Keratinocyte (primary cell): ENCODE measurements at regions not wholly inside any gene's neighbourhood (a gene's known extent, or its start where the extent isn't known, plus 50 kb on each side); places are given as distances from the start of the nearest gene placed in this dataset.

Experiments
- DNase-seq: peaks from one replicate; pipeline ENCODE4 v3.0.0-alpha.2; 2011; ENCODE audit warnings: low read depth, missing footprints, low spot score
- FAIRE-seq: peaks from 2 replicates; lab custom pipeline; 2011; peaks lifted over from hg19 to GRCh38; lab: Jason Lieb, UNC
- H2AFZ ChIP-seq: 2 replicates; pipeline ENCODE4 v1.6.0; 2012; ENCODE audit warnings: low read length, control low read depth, inconsistent platforms; ENCODE audit not compliant: control insufficient read depth
- H3K27ac ChIP-seq: 2 replicates; pipeline ENCODE4 v1.5.1; 2011; ENCODE audit warnings: low read length; ENCODE audit not compliant: control insufficient read depth, insufficient read depth
- H3K27me3 ChIP-seq: 3 replicates; pipeline ENCODE4 v1.6.0; 2011; ENCODE audit warnings: low read length; ENCODE audit not compliant: control insufficient read depth, insufficient read depth; ENCODE audit errors: extremely low read depth
- H3K36me3 ChIP-seq, 2 experiments: 2 replicates in 1 of 2; 3 replicates in 1 of 2; pipeline ENCODE4 v1.5.1; 2011; ENCODE audit warnings: low read length in 2 of 2, mild to moderate bottlenecking in 1 of 2; ENCODE audit not compliant: control insufficient read depth in 2 of 2, insufficient read depth in 2 of 2; ENCODE audit errors: extremely low read depth in 1 of 2
- H3K4me1 ChIP-seq: 3 replicates; pipeline ENCODE4 v1.5.1; 2011; ENCODE audit warnings: low read length; ENCODE audit not compliant: control insufficient read depth, insufficient read depth; ENCODE audit errors: extremely low read depth
- H3K4me2 ChIP-seq: 3 replicates; pipeline ENCODE4 v1.6.0; 2011; ENCODE audit warnings: low read depth, low read length; ENCODE audit not compliant: control insufficient read depth, insufficient read depth; ENCODE audit errors: extremely low read depth
- H3K4me3 ChIP-seq, 3 experiments: fragments of 200-600 bp in 1 of 3; sonication (generic) in 1 of 3; 2 replicates in 2 of 3; 3 replicates in 1 of 3; pipeline ENCODE4 v1.5.1; 2011 to 2016; ENCODE audit warnings: low read length in 3 of 3, mild to moderate bottlenecking in 3 of 3, control low read depth in 2 of 3, inconsistent platforms in 1 of 3, low read depth in 1 of 3, mixed read lengths in 1 of 3, mixed run types in 1 of 3, moderate library complexity in 1 of 3; ENCODE audit not compliant: control insufficient read depth in 2 of 3, insufficient read depth in 2 of 3; ENCODE audit errors: extremely low read depth in 1 of 3
- H3K79me2 ChIP-seq: 2 replicates; pipeline ENCODE4 v1.6.0; 2012; ENCODE audit warnings: low read length; ENCODE audit not compliant: control insufficient read depth, insufficient read depth
- H3K9ac ChIP-seq: 3 replicates; pipeline ENCODE4 v1.6.0; 2011; ENCODE audit warnings: low read length; ENCODE audit not compliant: control insufficient read depth, insufficient read depth; ENCODE audit errors: extremely low read depth
- H3K9me1 ChIP-seq: 3 replicates; pipeline ENCODE4 v1.6.0; 2011; ENCODE audit warnings: low read length; ENCODE audit not compliant: control insufficient read depth, insufficient read depth; ENCODE audit errors: extremely low read depth
- H3K9me3 ChIP-seq: 2 replicates; pipeline ENCODE4 v1.5.1; 2012; ENCODE audit warnings: low read depth, low read length; ENCODE audit not compliant: control insufficient read depth
- H4K20me1 ChIP-seq: 3 replicates; pipeline ENCODE4 v1.6.0; 2011; ENCODE audit warnings: low read length; ENCODE audit not compliant: control insufficient read depth, insufficient read depth; ENCODE audit errors: extremely low read depth
- CTCF ChIP-seq, 3 experiments: IDR thresholded peaks in 1 of 3; conservative IDR thresholded peaks in 1 of 3; optimal IDR thresholded peaks in 1 of 3; 2 replicates in 2 of 3; 3 replicates in 1 of 3; pipeline versions ENCODE3 to v1.5.1; 2011; ENCODE audit warnings: low read length in 3 of 3, mild to moderate bottlenecking in 3 of 3, moderate library complexity in 2 of 3, control low read depth in 1 of 3, inconsistent platforms in 1 of 3; ENCODE audit not compliant: insufficient read depth in 2 of 3; ENCODE audit errors: extremely low read depth in 1 of 3
- EZH2 ChIP-seq: IDR thresholded peaks from one replicate; pipeline ENCODE4 v1.6.1; 2012; ENCODE audit warnings: inconsistent platforms, mild to moderate bottlenecking, low read length, moderate library complexity
- dilution Hi-C: fragments of 300-500 bp; cut with MboI; formaldehyde crosslinking; loops from one replicate; pipeline ENCODE4 v1.7.0; 2020; ENCODE audit warnings: low sequenced_read_pairs; ENCODE audit not compliant: extremely low pct_ligation_motif_present

DNA sequence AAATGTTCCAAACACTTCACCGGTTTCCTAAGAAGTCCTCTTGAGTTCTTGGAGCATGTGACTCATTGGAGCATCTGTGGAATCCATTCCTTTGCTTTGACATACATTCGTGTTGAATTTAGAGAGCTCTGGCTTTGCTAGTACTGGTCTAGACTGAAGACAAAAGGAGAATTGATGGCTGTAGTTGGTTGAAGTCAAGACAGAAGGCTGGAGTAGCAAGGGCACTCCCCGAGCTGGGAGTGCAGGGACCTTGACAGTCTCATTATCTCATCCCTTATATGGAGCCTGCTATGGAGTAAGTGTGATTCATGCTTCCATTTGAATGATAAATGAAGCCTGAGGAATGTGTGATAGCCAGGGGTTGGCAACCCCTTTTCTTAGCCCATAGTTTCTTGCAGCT lies 1249.1 kb downstream of the TYW1 start:
- H2AFZ ChIP-seq, result no peak overlapping the region
- H3K27ac ChIP-seq, result peak overlapping the region; percentile 87
- no peaks in the 10 kb centered on the region for H3K36me3 ChIP-seq
- H3K4me2 ChIP-seq, result peak overlapping the region; percentile 50
- dilution Hi-C loops, result no loop called here
- no peak overlapping the region for H3K4me3 ChIP-seq
- H3K9me1 ChIP-seq, result no peaks in the 10 kb centered on the region
- peak; percentile 57 for DNase-seq
- no peaks in the 10 kb centered on the region for H3K79me2 ChIP-seq
- TF ChIP-seq EZH2 (no peak), CTCF (optimal IDR thresholded peaks at IDR 0.05 in 1 of 3, IDR thresholded peaks at IDR 0.05 in 1 of 3, conservative IDR thresholded peaks at IDR 0.05 in 1 of 3; ENCODE audit: extremely low read depth in 1 of 3, insufficient read depth in 2 of 3, low read length in 3 of 3) (no peak)
- peak overlapping the region; percentile 55 for H3K9ac ChIP-seq
- no peaks in the 10 kb centered on the region for H3K9me3 ChIP-seq
- no peaks in the 10 kb centered on the region for H3K27me3 ChIP-seq
- FAIRE-seq, result peak; percentile 62
- peaks cover 21% of the 10 kb centered on the region for H3K4me1 ChIP-seq
- H4K20me1 ChIP-seq, result no peaks in the 10 kb centered on the region

GRCh38 chr7:68246189-68246633 lies 1249.6 kb downstream of the TYW1 start:
- Histone ChIP-seq H3K9me1 (no peaks in the 10 kb centered on the region), H3K36me3 (no peaks in the 10 kb centered on the region), H3K9ac (peak overlapping the region; percentile 55), H3K4me3 (no peak overlapping the region), H3K27ac (peak overlapping the region; percentile 87), H3K79me2 (no peaks in the 10 kb centered on the region), H3K4me2 (peak overlapping the region; percentile 50), H4K20me1 (no peaks in the 10 kb centered on the region), H3K27me3 (no peaks in the 10 kb centered on the region), H3K4me1 (peaks cover 21% of the 10 kb centered on the region), H3K9me3 (no peaks in the 10 kb centered on the region), H2AFZ (no peak overlapping the region)
- DNase-seq (peak; percentile 96), FAIRE-seq (peak; percentile 93)
- no peak for TF ChIP-seq CTCF (optimal IDR thresholded peaks at IDR 0.05 in 1 of 3, IDR thresholded peaks at IDR 0.05 in 1 of 3, conservative IDR thresholded peaks at IDR 0.05 in 1 of 3; ENCODE audit: extremely low read depth in 1 of 3, insufficient read depth in 2 of 3, low read length in 3 of 3)
- TF ChIP-seq EZH2, result no peak
- dilution Hi-C loops, result no loop called here
